ENCODE measurements at regions not wholly inside any gene's neighbourhood (a gene's known extent, or its start where the extent isn't known, plus 50 kb on each side); places are given as distances from the start of the nearest gene placed in this dataset.

DNA sequence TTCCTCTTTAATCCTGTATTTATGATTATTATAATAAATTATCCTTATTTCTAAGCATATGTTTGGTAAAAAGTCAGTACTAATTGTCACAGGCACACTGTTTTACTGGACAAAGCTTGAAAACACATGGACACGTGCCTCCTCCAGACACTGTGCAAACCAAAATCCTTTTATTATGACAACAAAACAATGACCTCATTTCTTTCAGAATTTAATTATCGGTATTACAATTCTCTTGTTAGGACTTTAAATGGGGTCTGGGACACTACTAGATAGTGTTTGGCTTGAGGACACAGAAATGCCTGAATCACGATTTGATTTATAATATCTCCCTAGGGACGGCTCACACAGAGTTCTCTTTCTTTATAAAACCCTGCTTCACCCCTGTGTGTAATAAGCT lies 107.3 kb upstream of the IGSF10 start:
- no peak overlapping the region for H3K4me3 ChIP-seq (ENCODE audit: control extremely low read depth in 1 of 5, extremely low read depth in 1 of 5, insufficient read depth in 1 of 5, low read depth in 2 of 5, low read length in 4 of 5)
- no peaks in the 10 kb centered on the region for H4K20me1 ChIP-seq (ENCODE audit: control insufficient read depth, insufficient read depth, low read length, poor library complexity, severe bottlenecking)
- CTCF ChIA-PET: no interaction called here
- Mint-ChIP-seq H3K27ac (no peak overlapping the region), H3K27me3 (peaks cover 3% of the 10 kb centered on the region), H3K4me1 (no peaks in the 10 kb centered on the region), H3K9me3 (ENCODE audit: insufficient read depth) (no peaks in the 10 kb centered on the region), H3K4me3 (no peak overlapping the region)
- no peaks in the 10 kb centered on the region for H3K9me3 ChIP-seq (ENCODE audit: control extremely low read depth in 1 of 3, control insufficient read depth in 2 of 3, insufficient read depth in 1 of 3, low read length in 2 of 3)
- ATAC-seq (ENCODE audit: low read depth) (no peak), DNase-seq (no peak)
- WGBS (ENCODE audit: insufficient coverage): no CpG with 5 or more reads among the region's 4 CpGs
- H3K79me2 ChIP-seq (ENCODE audit: control insufficient read depth, insufficient read depth, low read length): no peaks in the 10 kb centered on the region
- TF ChIP-seq, protein P1, sequence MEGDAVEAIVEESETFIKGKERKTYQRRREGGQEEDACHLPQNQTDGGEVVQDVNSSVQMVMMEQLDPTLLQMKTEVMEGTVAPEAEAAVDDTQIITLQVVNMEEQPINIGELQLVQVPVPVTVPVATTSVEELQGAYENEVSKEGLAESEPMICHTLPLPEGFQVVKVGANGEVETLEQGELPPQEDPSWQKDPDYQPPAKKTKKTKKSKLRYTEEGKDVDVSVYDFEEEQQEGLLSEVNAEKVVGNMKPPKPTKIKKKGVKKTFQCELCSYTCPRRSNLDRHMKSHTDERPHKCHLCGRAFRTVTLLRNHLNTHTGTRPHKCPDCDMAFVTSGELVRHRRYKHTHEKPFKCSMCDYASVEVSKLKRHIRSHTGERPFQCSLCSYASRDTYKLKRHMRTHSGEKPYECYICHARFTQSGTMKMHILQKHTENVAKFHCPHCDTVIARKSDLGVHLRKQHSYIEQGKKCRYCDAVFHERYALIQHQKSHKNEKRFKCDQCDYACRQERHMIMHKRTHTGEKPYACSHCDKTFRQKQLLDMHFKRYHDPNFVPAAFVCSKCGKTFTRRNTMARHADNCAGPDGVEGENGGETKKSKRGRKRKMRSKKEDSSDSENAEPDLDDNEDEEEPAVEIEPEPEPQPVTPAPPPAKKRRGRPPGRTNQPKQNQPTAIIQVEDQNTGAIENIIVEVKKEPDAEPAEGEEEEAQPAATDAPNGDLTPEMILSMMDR (IDR thresholded peaks at IDR 0.05): no peak
- no peak for TF ChIP-seq EZH2 (IDR thresholded peaks at IDR 0.05; ENCODE audit: borderline replicate concordance, insufficient read depth, low read depth, low read length, poor library complexity, severe bottlenecking)
- no peaks in the 10 kb centered on the region for H3K4me1 ChIP-seq (ENCODE audit: control insufficient read depth in 2 of 2, insufficient read depth in 2 of 2, low read length in 2 of 2)
- no peak overlapping the region for H3K27ac ChIP-seq (ENCODE audit: low read length in 2 of 2)
- intact Hi-C loops (cut with micrococcal nuclease): no loop called here
- no peak overlapping the region for H3K4me2 ChIP-seq (replicated peaks; ENCODE audit: low read depth, low read length, poor library complexity, severe bottlenecking)
- no peak overlapping the region for H3K9ac ChIP-seq (ENCODE audit: low read length)
- POLR2A ChIA-PET: no interaction called here
- no peaks in the 10 kb centered on the region for H3K27me3 ChIP-seq (replicated peaks in 1 of 4; ENCODE audit: control extremely low read depth in 1 of 4, control insufficient read depth in 3 of 4, insufficient read depth in 4 of 4, low read length in 3 of 4)
- no peaks in the 10 kb centered on the region for H3K36me3 ChIP-seq (replicated peaks in 1 of 2; ENCODE audit: control extremely low read depth in 1 of 2, control insufficient read depth in 1 of 2, extremely low read depth in 1 of 2, insufficient read depth in 2 of 2, low read length in 1 of 2)
- no peak overlapping the region for H2AFZ ChIP-seq (ENCODE audit: insufficient read depth, low read depth, low read length, poor library complexity, severe bottlenecking)

DNA sequence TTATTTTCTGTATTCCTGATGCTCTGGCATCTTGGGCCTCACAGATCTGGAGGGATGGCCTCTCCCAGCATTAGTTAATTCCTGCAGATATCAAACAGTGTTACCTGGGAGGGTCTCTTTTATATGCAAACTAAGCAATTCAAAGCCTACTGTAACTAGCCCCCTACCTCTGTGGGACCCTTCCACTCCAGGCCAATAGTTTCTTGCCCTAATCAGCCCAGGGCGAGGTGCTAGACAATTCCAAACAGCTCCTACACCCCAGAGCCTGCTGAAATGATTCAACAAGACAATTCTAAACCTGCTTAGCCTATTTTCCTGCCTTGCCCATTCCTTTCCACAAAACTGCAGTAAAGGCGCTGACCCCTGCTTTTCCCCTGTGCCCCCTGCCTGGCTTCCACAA lies 106.6 kb upstream of the IGSF10 start:
- WGBS (ENCODE audit: insufficient coverage): 83% methylated on average over 2 of the region's 2 CpGs
- H3K4me1 Mint-ChIP-seq: no peaks in the 10 kb centered on the region
- Histone ChIP-seq H3K9ac (ENCODE audit: low read length) (no peak overlapping the region), H3K4me2 (replicated peaks; ENCODE audit: low read depth, low read length, poor library complexity, severe bottlenecking) (no peak overlapping the region), H3K36me3 (replicated peaks in 1 of 2; ENCODE audit: control extremely low read depth in 1 of 2, control insufficient read depth in 1 of 2, extremely low read depth in 1 of 2, insufficient read depth in 2 of 2, low read length in 1 of 2) (no peaks in the 10 kb centered on the region), H3K4me1 (ENCODE audit: control insufficient read depth in 2 of 2, insufficient read depth in 2 of 2, low read length in 2 of 2) (no peaks in the 10 kb centered on the region), H2AFZ (ENCODE audit: insufficient read depth, low read depth, low read length, poor library complexity, severe bottlenecking) (no peak overlapping the region), H3K9me3 (ENCODE audit: control extremely low read depth in 1 of 3, control insufficient read depth in 2 of 3, insufficient read depth in 1 of 3, low read length in 2 of 3) (no peaks in the 10 kb centered on the region), H3K79me2 (ENCODE audit: control insufficient read depth, insufficient read depth, low read length) (no peaks in the 10 kb centered on the region), H3K27ac (ENCODE audit: low read length in 2 of 2) (no peak overlapping the region), H4K20me1 (ENCODE audit: control insufficient read depth, insufficient read depth, low read length, poor library complexity, severe bottlenecking) (no peaks in the 10 kb centered on the region), H3K4me3 (ENCODE audit: control extremely low read depth in 1 of 5, extremely low read depth in 1 of 5, insufficient read depth in 1 of 5, low read depth in 2 of 5, low read length in 4 of 5) (no peak overlapping the region), H3K27me3 (replicated peaks in 1 of 4; ENCODE audit: control extremely low read depth in 1 of 4, control insufficient read depth in 3 of 4, insufficient read depth in 4 of 4, low read length in 3 of 4) (no peaks in the 10 kb centered on the region)
- TF ChIP-seq EZH2 (IDR thresholded peaks at IDR 0.05; ENCODE audit: borderline replicate concordance, insufficient read depth, low read depth, low read length, poor library complexity, severe bottlenecking): no peak
- TF ChIP-seq, protein P1 (IDR thresholded peaks at IDR 0.05): no peak
- CTCF ChIA-PET: no interaction called here
- peaks cover 3% of the 10 kb centered on the region for H3K27me3 Mint-ChIP-seq
- H3K27ac Mint-ChIP-seq: no peak overlapping the region
- DNase-seq (no peak), ATAC-seq (ENCODE audit: low read depth) (no peak)
- no peaks in the 10 kb centered on the region for H3K9me3 Mint-ChIP-seq (ENCODE audit: insufficient read depth)
- intact Hi-C loops (cut with micrococcal nuclease): no loop called here
- no peak overlapping the region for H3K4me3 Mint-ChIP-seq
- POLR2A ChIA-PET: no interaction called here
